Stimulated activated CD4-positive, alpha-beta T cell treated with anti-CD3 and anti-CD28 coated beads, Interleukin-2, amount 100 ng/mL, for 4 hours (primary cell): ENCODE measurements at regions not wholly inside any gene's neighbourhood (a gene's known extent, or its start where the extent isn't known, plus 50 kb on each side); places are given as distances from the start of the nearest gene placed in this dataset.

Experiments used
- DNase-seq: peaks from one replicate; pipeline ENCODE4 v3.0.0-alpha.2; 2020; ENCODE audit warnings: low read depth

DNA sequence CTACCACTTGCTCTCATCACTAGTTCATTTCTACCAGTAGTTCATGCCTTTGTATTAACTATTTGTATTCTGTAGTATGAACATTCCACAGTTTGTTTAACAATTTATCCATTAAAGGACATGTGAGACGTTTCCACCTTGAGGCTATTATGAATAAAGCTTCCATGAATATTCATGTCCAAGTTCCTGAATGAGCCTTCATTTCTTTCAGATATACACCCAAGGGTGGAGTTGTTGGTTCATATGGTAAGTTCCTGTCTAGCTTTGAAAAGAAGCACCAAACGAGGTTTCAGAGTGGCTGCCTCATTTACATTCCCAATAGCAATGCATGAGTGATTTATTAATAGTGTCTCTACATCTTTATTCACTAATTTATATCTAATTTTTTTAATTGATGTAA, 407.8 kb upstream of the C16orf82 start:
- DNase-seq = no peak

- no peak for DNase-seq
Measured at GRCh38 chr16:26664086-26664485, 402.6 kb upstream of the C16orf82 start.

DNA sequence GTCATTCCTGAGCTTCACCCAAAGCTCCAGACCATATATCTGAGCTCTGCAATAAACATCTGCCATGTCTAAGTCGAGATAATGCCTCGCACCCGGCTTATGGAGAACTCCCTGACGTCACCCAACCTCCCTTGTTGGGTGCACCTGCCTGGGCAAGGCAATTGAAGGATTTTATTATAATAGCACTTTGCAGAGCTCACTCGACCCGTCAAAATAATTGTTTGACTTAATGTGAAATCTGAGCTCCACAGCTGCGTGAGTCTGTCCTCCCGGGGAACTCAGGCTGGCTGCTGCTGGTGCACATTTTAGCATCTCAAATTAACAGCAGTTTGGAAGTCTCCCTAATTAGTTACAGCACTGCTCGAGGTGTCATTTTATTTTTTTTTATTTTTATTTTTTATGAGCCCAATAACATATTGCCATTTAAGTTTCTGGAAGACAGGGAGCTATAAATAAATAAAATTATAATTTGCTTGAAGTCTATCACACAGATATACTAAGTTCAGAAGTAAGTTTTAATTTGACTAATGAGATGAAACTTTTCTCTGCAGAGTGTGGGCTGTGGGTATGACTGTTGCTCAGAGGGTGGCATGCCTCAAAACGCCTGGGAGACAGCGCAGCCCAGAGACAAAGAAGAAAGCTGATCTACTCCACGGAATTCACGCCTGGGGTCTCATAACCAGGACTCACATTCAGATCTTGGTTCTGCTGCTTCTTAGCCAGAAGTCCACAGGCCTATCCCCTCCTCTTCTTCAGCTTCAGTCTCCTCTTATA, 401.4 kb upstream of the C16orf82 start:
- DNase-seq = no peak

- DNase-seq = no peak
Measured at GRCh38 chr16:26666486-26666885, 400.2 kb upstream of the C16orf82 start.

DNA sequence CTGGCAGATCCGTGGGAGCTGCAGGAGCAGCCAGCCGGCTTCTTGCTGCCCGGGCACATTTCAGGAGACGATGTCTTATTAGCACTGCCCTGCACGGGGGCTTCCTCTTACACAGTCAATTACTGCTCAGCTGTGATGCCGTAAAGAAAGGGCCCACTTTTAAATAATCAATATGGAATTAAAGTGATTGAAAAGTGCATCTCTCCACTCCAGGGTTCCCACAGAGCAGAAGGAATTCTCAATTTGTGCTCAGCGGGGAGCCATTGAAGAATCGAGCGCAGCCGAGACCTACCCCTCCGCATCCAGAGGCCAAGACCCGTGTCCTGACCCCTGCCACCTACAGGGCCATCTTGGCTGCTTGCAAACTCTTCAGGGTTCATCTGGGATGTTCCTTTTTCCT, 399.4 kb upstream of the C16orf82 start:
- DNase-seq = no peak

GRCh38 chr16:26668026-26668425, 398.7 kb upstream of the C16orf82 start:
- no peak for DNase-seq

DNA sequence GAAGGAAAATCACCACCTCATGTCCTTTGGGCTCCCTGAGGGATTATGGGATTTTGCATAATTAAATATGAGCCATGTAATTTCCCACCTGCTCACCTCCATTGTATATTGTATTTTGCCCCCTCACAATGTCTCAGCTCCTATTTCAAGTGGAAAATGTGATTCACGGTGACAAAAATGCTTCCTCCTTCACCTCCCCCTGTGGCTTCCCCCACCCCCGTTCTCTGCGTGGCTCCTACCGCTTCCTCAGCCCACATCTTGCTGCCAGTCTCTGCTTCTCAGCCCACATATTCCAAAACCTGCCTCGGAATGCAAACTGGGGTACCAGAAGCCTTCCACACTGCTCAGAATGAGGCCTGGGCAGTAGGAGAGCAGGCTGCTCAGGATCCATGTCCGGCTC, 394.5 kb upstream of the C16orf82 start:
- peak; percentile 52 for DNase-seq

GRCh38 chr16:26673011-26673410, 393.7 kb upstream of the C16orf82 start:
- DNase-seq = no peak

GRCh38 chr16:26680671-26681070, 386.1 kb upstream of the C16orf82 start:
- no peak for DNase-seq

- no peak for DNase-seq
Measured at GRCh38 chr16:26688105-26688504, 378.6 kb upstream of the C16orf82 start.

DNA sequence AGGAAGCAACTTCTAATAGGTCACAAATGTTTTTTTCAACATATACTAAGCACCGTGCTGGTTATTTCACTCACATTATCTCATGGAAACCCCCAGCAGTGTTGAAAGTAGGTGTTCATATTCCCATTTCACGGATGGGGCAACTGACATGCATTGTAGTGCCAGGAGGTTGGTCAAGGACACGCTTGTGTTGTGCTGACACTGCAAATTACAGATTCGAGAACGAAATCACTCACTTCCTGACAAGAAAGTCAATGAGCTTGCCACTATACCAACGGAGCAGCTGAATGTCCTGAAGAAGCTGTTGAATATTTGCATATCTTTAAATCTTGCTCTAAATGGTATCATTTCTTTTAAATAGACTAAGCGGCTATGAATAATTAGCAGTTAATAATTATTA, 378.0 kb upstream of the C16orf82 start:
- DNase-seq = no peak

DNA sequence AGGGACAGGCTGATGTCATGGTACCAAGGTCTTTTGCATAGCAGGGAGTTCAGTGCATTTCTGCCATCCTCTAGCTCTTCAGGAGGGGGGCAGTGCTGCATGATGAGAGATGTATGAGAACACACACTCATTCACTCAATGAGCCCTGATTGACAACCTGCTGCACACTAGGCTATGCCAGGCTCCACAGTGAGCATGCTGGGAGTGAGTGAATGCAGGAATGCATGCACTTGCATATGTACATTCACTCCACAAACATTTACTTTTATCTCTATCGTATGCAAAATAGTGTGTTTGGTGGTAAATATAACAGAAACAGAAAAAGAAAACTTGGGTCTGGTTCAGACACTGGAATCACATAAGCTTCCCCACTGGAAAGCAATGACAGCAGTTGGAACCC, 374.1 kb upstream of the C16orf82 start:
- DNase-seq = no peak

DNA sequence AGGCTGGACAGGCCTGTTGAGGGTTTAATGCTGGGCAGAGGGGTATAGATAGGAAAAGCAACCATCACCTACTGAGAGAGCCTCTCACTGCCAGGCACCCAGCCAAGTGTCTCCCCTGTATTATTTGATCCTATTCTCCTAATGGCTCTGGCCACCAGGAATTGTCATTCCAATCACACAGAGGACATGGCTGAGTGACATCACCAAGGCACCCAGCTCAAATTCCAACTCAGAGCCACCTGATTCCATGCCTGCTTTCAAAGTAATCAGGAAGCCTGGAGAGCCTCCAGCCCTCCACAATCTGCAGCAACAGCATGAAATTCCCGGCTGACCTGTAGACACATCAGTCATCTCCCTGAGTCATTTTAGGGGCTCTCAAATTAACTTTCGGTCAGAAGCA, 368.9 kb upstream of the C16orf82 start:
- DNase-seq = no peak

DNA sequence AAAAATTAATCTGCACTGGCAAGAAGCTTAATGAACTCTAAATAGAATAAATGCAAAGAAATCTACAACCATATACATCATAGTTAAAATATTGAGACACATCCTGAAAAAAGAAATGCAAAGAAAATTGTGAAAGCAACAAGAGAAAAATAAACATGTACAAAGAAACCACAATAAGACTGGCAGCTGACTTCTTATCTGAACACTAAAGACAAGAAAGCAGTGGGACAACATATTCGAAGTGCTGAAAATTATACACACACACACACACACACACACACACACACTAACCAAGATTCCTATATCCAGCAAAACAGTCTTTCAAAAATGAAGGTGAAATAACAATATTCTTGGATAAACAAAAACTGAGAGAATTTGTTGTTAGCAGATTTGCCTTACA, 366.5 kb upstream of the C16orf82 start:
- no peak for DNase-seq

DNA sequence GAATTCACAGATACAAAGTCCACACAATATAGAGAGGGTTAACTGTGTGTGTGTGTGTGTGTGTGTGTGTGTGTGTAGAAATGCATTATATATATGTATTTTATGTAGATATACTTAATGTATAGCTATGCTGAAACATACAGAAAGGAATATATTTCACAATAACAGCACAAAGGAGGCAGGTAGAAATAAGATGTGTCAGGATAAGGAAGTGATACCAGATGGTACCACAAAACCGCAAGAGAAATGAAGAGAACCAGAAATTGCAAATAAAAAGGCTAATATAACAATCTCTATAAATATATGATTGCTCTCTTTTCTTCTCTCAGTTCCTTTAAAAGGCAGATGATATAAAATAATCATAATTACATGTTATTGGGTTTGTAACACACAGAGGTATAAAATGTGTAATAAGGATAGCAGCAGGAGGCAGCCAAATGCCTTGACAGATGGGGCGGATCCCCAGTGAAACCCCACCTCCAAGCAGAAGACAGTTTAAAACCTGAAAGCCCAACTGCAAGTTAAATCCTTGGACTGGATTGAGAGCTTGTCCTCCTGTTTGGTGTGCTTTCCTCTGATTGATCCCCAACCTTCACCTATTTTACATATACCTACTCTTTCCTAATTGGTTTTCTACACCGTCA, 365.4 kb upstream of the C16orf82 start:
- no peak for DNase-seq

- DNase-seq = no peak
Measured at GRCh38 chr16:26705346-26705745, 361.4 kb upstream of the C16orf82 start.

GRCh38 chr16:26708428-26708827, 358.3 kb upstream of the C16orf82 start:
- no peak for DNase-seq

DNA sequence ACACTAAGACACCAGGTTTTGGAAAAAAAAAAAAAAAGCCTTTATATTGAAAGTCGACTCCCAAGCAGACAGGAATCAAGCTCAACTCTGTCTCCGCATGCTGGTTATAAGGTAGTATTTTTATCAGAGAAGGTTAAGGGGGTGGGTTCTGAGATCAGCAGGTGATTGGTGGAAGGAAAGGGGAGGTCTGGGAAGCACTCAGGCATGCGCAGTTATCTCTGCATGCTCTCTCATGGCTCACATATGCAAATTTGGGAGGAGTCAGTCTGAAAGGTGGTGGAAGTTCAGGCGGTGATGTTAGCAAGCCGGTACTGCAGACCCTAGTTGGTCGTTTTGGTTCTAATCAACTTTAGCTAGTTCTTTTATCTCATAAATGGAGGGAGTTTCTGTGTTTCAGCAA, 357.6 kb upstream of the C16orf82 start:
- no peak for DNase-seq

- no peak for DNase-seq
Measured at GRCh38 chr16:26709754-26710153, 357.0 kb upstream of the C16orf82 start.

GRCh38 chr16:26710450-26710849, 356.3 kb upstream of the C16orf82 start:
- DNase-seq = no peak

GRCh38 chr16:26712876-26713275, 353.9 kb upstream of the C16orf82 start:
- no peak for DNase-seq

DNA sequence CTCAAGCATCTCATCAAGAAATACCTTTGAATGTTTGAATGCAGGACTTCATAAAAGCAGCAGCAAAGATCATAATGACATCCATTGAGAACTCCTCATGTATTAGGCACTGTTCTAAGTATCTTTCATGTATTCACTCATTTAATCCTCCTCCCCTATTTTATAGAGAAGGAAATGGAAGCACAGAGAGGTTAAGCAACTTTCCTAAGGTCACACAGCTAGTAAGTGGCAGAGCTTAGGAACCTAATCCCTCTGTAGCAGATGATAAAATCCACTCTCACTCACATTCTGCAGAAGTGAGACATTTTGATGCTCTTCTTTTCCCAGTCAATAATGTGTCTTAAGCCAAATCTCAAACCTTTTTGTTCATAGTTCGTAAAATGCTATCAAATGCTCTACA, 350.8 kb upstream of the C16orf82 start:
- DNase-seq = no peak

DNA sequence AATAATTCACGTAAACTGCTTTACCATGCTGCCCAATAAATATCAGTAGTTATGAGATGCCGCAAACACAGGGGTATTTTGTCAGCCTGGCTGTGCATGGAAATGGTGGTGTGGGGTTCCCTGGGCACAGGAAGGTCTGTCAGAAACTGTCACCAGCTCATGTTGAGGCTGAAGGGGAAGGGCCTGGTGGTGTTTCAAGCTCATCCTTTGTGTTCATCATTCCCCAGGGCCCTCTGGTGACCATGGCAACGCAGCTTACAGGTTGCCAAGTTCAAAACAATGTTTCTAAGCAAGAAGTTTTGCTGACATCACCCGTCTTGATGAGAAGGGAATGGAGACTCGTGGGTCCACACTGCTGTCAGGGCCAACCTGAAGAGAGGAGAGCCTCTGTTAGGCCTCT, 348.9 kb upstream of the C16orf82 start:
- DNase-seq = no peak

GRCh38 chr16:26721290-26721689, 345.4 kb upstream of the C16orf82 start:
- no peak for DNase-seq
